ENCODE measurements at regions not wholly inside any gene's neighbourhood (a gene's known extent, or its start where the extent isn't known, plus 50 kb on each side); places are given as distances from the start of the nearest gene placed in this dataset.
A peak's percentile ranks its signal among the peaks of the same experiment; 100 is the strongest.

GRCh38 chr5:12805165-12805698 is 901.0 kb upstream of the CTNND2 start:
- DNase-seq (ENCODE audit: low spot score) (no peak), ATAC-seq (peak; percentile 74)
- Mint-ChIP-seq H3K9me3 (no peaks in the 10 kb centered on the region), H3K4me3 (no peak overlapping the region), H3K27ac (no peak overlapping the region), H3K27me3 (ENCODE audit: low read depth) (no peaks in the 10 kb centered on the region), H3K36me3 (no peaks in the 10 kb centered on the region), H3K4me1 (peaks cover 11% of the 10 kb centered on the region)
- TF ChIP-seq EMX1 (CRISPR knock-in tag; IDR thresholded peaks at IDR 0.05) = no peak
- TF ChIP-seq USF2 (CRISPR knock-in tag; IDR thresholded peaks at IDR 0.05) = no peak
- TF ChIP-seq ZNF138 (CRISPR knock-in tag; conservative IDR thresholded peaks at IDR 0.05) = no peak
- no peak for TF ChIP-seq USF1 (CRISPR knock-in tag; IDR thresholded peaks at IDR 0.05)
- no peak for TF ChIP-seq E2F1 (CRISPR knock-in tag; IDR thresholded peaks at IDR 0.05)
- TF ChIP-seq ATF1 (CRISPR knock-in tag; IDR thresholded peaks at IDR 0.05) = no peak
- no peak for TF ChIP-seq IRF1 (CRISPR knock-in tag; IDR thresholded peaks at IDR 0.05)
- CTCF ChIA-PET = no interaction called here
- POLR2A ChIA-PET = no interaction called here

- Mint-ChIP-seq H3K4me3 (no peak overlapping the region), H3K27me3 (ENCODE audit: low read depth) (no peaks in the 10 kb centered on the region), H3K4me1 (no peaks in the 10 kb centered on the region), H3K9me3 (peaks cover 18% of the 10 kb centered on the region), H3K27ac (no peak overlapping the region), H3K36me3 (peaks cover 19% of the 10 kb centered on the region)
- ChIA-PET POLR2A (no interaction called here), CTCF (no interaction called here)
- DNase-seq (ENCODE audit: low spot score) (no peak), ATAC-seq (no peak)
- TF ChIP-seq ESRRA (CRISPR knock-in tag; IDR thresholded peaks at IDR 0.05; ENCODE audit: borderline replicate concordance) (no peak), ZNF396 (CRISPR knock-in tag; IDR thresholded peaks at IDR 0.05; ENCODE audit: borderline replicate concordance) (no peak), ARID4B (CRISPR knock-in tag; IDR thresholded peaks at IDR 0.05; ENCODE audit: borderline replicate concordance) (no peak), ZNF425 (CRISPR knock-in tag; conservative IDR thresholded peaks at IDR 0.05) (no peak), ZNF219 (CRISPR knock-in tag; IDR thresholded peaks at IDR 0.05; ENCODE audit: borderline replicate concordance) (no peak), NR1H2 (CRISPR knock-in tag; IDR thresholded peaks at IDR 0.05) (no peak), GABPB1 (CRISPR knock-in tag; IDR thresholded peaks at IDR 0.05) (no peak), IRF1 (CRISPR knock-in tag; IDR thresholded peaks at IDR 0.05) (no peak), CTCF (IDR thresholded peaks at IDR 0.05) (no peak), ZBTB21 (CRISPR knock-in tag; IDR thresholded peaks at IDR 0.05; ENCODE audit: borderline replicate concordance) (no peak), MLX (CRISPR knock-in tag; IDR thresholded peaks at IDR 0.05) (no peak), ETV6 (CRISPR knock-in tag; IDR thresholded peaks at IDR 0.05) (no peak), KAT7 (CRISPR knock-in tag; IDR thresholded peaks at IDR 0.05; ENCODE audit: borderline replicate concordance) (no peak), SOX15 (CRISPR knock-in tag; IDR thresholded peaks at IDR 0.05) (no peak), ELF4 (CRISPR knock-in tag; IDR thresholded peaks at IDR 0.05; ENCODE audit: low read depth) (no peak), RORB (CRISPR knock-in tag; IDR thresholded peaks at IDR 0.05) (no peak)
Observed at GRCh38 chr5:12799165-12799564, 894.9 kb upstream of the CTNND2 start.

Measured in WTC11 (cell line).